Endodermal cell (in vitro differentiated cells): ENCODE measurements at regions not wholly inside any gene's neighbourhood (a gene's known extent, or its start where the extent isn't known, plus 50 kb on each side); places are given as distances from the start of the nearest gene placed in this dataset.

ENCODE experiments used
- DNase-seq: peaks from one replicate; pipeline ENCODE4 v3.0.0-alpha.2; 2017
- H3K27ac ChIP-seq: 2 replicates; pipeline ENCODE4 v1.5.1; 2013; ENCODE audit warnings: mild to moderate bottlenecking, low read depth, low read length, moderate library complexity
- H3K27me3 ChIP-seq: 2 replicates; pipeline ENCODE4 v1.6.1; 2013; ENCODE audit warnings: mild to moderate bottlenecking, low read length, moderate library complexity; ENCODE audit not compliant: insufficient read depth, control insufficient read depth, poor library complexity, severe bottlenecking
- H3K36me3 ChIP-seq: 2 replicates; pipeline ENCODE4 v1.7.0; 2013; ENCODE audit warnings: mild to moderate bottlenecking, low read length, moderate library complexity; ENCODE audit not compliant: control insufficient read depth, insufficient read depth
- H3K4me1 ChIP-seq: one replicate; pipeline ENCODE4 v1.7.0; 2013; ENCODE audit warnings: low read length; ENCODE audit not compliant: control insufficient read depth, insufficient read depth
- H3K4me3 ChIP-seq: 2 replicates; pipeline ENCODE4 v1.5.1; 2013; ENCODE audit warnings: mild to moderate bottlenecking, low read length, moderate library complexity
- H3K9ac ChIP-seq: 2 replicates; pipeline ENCODE4 v1.6.1; 2013; ENCODE audit warnings: mild to moderate bottlenecking, low read length, moderate library complexity; ENCODE audit not compliant: poor library complexity, severe bottlenecking; ENCODE audit errors: extremely low read depth
- H3K9me3 ChIP-seq: 2 replicates; pipeline ENCODE4 v1.6.1; 2013; ENCODE audit warnings: mild to moderate bottlenecking, low read length, moderate library complexity; ENCODE audit not compliant: control insufficient read depth
- H3K27ac Mint-ChIP-seq: 2 replicates; pipeline ENCODE4 v1.8.0; 2020; ENCODE audit warnings: mixed read lengths
- H3K27me3 Mint-ChIP-seq: 2 replicates; pipeline ENCODE4 v1.8.0; 2021; ENCODE audit warnings: mild to moderate bottlenecking, mixed read lengths; ENCODE audit not compliant: insufficient read depth
- H3K36me3 Mint-ChIP-seq: 2 replicates; pipeline ENCODE4 v1.8.0; 2020; ENCODE audit warnings: low read depth, mixed read lengths
- H3K4me1 Mint-ChIP-seq: 2 replicates; pipeline ENCODE4 v1.8.0; 2020; ENCODE audit warnings: mixed read lengths
- H3K4me3 Mint-ChIP-seq: 2 replicates; pipeline ENCODE4 v1.8.0; 2020; ENCODE audit warnings: mild to moderate bottlenecking, moderate library complexity, mixed read lengths
- H3K9me3 Mint-ChIP-seq: 2 replicates; pipeline ENCODE4 v1.8.0; 2020; ENCODE audit warnings: mild to moderate bottlenecking, mixed read lengths
- CTCF ChIP-seq: fragments of 200-600 bp; sonication (generic); conservative IDR thresholded peaks from 2 replicates; pipeline ENCODE4 v1.5.0; 2021; ENCODE audit warnings: antibody characterized with exemption, mild to moderate bottlenecking
- WGBS, 2 experiments: methylation state at CpG; one replicate each; pipeline versions ENCODE4 v1.1.5 to v1.1.7; 2013; ENCODE audit warnings: missing lambda C conversion rate in 2 of 2, mixed read lengths in 1 of 2; ENCODE audit not compliant: insufficient coverage in 1 of 2, insufficient read length in 1 of 2; 5-methylcytosine and 5-hydroxymethylcytosine counted together

GRCh38 chr12:67782573-67782972, 134.0 kb downstream of the DYRK2 start:
- H3K27ac ChIP-seq = no peak overlapping the region
- peaks cover 10% of the 10 kb centered on the region for H3K27me3 Mint-ChIP-seq
- H3K27ac Mint-ChIP-seq = no peak overlapping the region
- WGBS, 2 experiments = 86 to 100% methylated on average over 1 of the region's 1 CpG
- H3K4me3 ChIP-seq = no peak overlapping the region
- DNase-seq = no peak
- H3K9ac ChIP-seq = no peak overlapping the region
- TF ChIP-seq CTCF = no peak
- H3K36me3 Mint-ChIP-seq = no peaks in the 10 kb centered on the region
- H3K4me1 ChIP-seq = no peaks in the 10 kb centered on the region
- H3K4me1 Mint-ChIP-seq = no peaks in the 10 kb centered on the region
- no peaks in the 10 kb centered on the region for H3K9me3 ChIP-seq
- no peaks in the 10 kb centered on the region for H3K36me3 ChIP-seq
- no peaks in the 10 kb centered on the region for H3K9me3 Mint-ChIP-seq
- no peak overlapping the region for H3K4me3 Mint-ChIP-seq
- no peaks in the 10 kb centered on the region for H3K27me3 ChIP-seq

GRCh38 chr12:67783393-67783792, 134.8 kb downstream of the DYRK2 start:
- no peaks in the 10 kb centered on the region for H3K4me1 Mint-ChIP-seq
- no peak overlapping the region for H3K27ac Mint-ChIP-seq
- H3K4me1 ChIP-seq = no peaks in the 10 kb centered on the region
- H3K27ac ChIP-seq = no peak overlapping the region
- H3K36me3 ChIP-seq = no peaks in the 10 kb centered on the region
- DNase-seq = no peak
- WGBS, 2 experiments = no CpG with 5 or more reads among the region's 1 CpG
- H3K4me3 Mint-ChIP-seq = no peak overlapping the region
- no peaks in the 10 kb centered on the region for H3K9me3 Mint-ChIP-seq
- no peaks in the 10 kb centered on the region for H3K27me3 ChIP-seq
- no peaks in the 10 kb centered on the region for H3K36me3 Mint-ChIP-seq
- no peak overlapping the region for H3K4me3 ChIP-seq
- no peak for TF ChIP-seq CTCF
- no peak overlapping the region for H3K9ac ChIP-seq
- H3K27me3 Mint-ChIP-seq = peaks cover 7% of the 10 kb centered on the region
- no peaks in the 10 kb centered on the region for H3K9me3 ChIP-seq

GRCh38 chr12:67784831-67785230, 136.3 kb downstream of the DYRK2 start:
- Histone ChIP-seq H3K9ac (no peak overlapping the region), H3K27ac (no peak overlapping the region), H3K4me1 (peaks cover 3% of the 10 kb centered on the region), H3K36me3 (no peaks in the 10 kb centered on the region), H3K27me3 (no peaks in the 10 kb centered on the region), H3K9me3 (no peaks in the 10 kb centered on the region), H3K4me3 (no peak overlapping the region)
- no peak for DNase-seq
- Mint-ChIP-seq H3K9me3 (no peaks in the 10 kb centered on the region), H3K27ac (no peak overlapping the region), H3K27me3 (peaks cover 7% of the 10 kb centered on the region), H3K4me1 (no peaks in the 10 kb centered on the region), H3K4me3 (no peak overlapping the region), H3K36me3 (no peaks in the 10 kb centered on the region)
- no peak for TF ChIP-seq CTCF
- 88 to 96% methylated on average over 3 of the region's 3 CpGs for WGBS, 2 experiments
